Activated naive CD8-positive, alpha-beta T cell (primary cell): ENCODE measurements at regions not wholly inside any gene's neighbourhood (a gene's known extent, or its start where the extent isn't known, plus 50 kb on each side); places are given as distances from the start of the nearest gene placed in this dataset.
"Not testable (repeated sequence)": the region's sequence is repeated elsewhere in the genome, so short reads cannot be mapped to it uniquely, and the experiment has no call there.

Source experiments
- H3K27ac Mint-ChIP-seq: one replicate; pipeline ENCODE4 v1.8.0; 2021; ENCODE audit warnings: mixed read lengths
- H3K27me3 Mint-ChIP-seq: one replicate; pipeline ENCODE4 v1.8.0; 2021; ENCODE audit warnings: mixed read lengths
- H3K36me3 Mint-ChIP-seq: one replicate; pipeline ENCODE4 v1.8.0; 2021; ENCODE audit warnings: mixed read lengths
- H3K4me1 Mint-ChIP-seq: one replicate; pipeline ENCODE4 v1.8.0; 2021; ENCODE audit warnings: low read depth, mixed read lengths
- H3K4me3 Mint-ChIP-seq: one replicate; pipeline ENCODE4 v1.8.0; 2021; ENCODE audit warnings: mild to moderate bottlenecking, mixed read lengths
- H3K9me3 Mint-ChIP-seq: one replicate; pipeline ENCODE4 v1.8.0; 2021; ENCODE audit warnings: low read depth, mixed read lengths

- not testable (repeated sequence) for H3K27ac Mint-ChIP-seq, H3K27me3 Mint-ChIP-seq, H3K9me3 Mint-ChIP-seq, H3K4me3 Mint-ChIP-seq, H3K4me1 Mint-ChIP-seq, H3K36me3 Mint-ChIP-seq
Measured at GRCh38 chr13:90278231-90278630, 1069.3 kb upstream of the MIR17HG start.

GRCh38 chr13:90281709-90282108 lies 1065.8 kb upstream of the MIR17HG start:
- H3K27me3 Mint-ChIP-seq, result no peaks in the 10 kb centered on the region

GRCh38 chr13:90287521-90287920 lies 1060.0 kb upstream of the MIR17HG start:
- H3K4me3 Mint-ChIP-seq, result no peak overlapping the region
- no peaks in the 10 kb centered on the region for H3K4me1 Mint-ChIP-seq
- H3K9me3 Mint-ChIP-seq, result peaks cover 4% of the 10 kb centered on the region
- no peaks in the 10 kb centered on the region for H3K27me3 Mint-ChIP-seq
- H3K27ac Mint-ChIP-seq, result no peak overlapping the region
- H3K36me3 Mint-ChIP-seq, result no peaks in the 10 kb centered on the region

More at GRCh38 chr13:90281709-90282108, 1065.8 kb upstream of the MIR17HG start:
- Mint-ChIP-seq H3K27ac (no peak overlapping the region), H3K9me3 (no peaks in the 10 kb centered on the region), H3K4me1 (no peaks in the 10 kb centered on the region), H3K36me3 (no peaks in the 10 kb centered on the region), H3K4me3 (no peak overlapping the region)

DNA sequence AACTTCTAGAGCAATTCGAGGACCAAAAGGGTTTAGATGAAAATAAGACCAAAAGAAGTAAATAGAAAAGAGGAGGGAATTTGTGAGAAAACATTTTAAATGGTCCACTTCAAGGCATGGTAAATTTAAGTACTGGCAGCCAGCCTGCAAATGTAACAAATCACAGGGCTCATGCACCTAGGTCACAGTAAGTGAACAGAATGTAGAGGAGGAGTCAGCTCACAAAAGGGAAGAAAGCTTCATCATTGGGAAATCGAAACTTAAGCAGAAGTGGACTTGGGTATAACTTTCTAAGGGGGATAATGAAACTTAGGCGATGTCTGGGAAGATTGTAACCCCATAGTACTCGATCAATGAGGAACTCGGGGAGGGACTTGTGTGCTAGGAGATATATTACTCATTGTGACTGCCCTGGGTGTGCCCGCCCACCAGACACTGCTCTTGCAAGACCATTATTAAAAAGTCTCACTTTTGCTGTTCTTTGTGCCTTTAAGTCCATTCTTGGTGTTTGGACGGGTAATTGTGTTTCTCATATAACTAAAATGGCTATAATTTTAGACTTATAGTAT lies 1053.6 kb upstream of the MIR17HG start:
- Mint-ChIP-seq H3K27me3 (no peaks in the 10 kb centered on the region), H3K4me3 (no peak overlapping the region)

DNA sequence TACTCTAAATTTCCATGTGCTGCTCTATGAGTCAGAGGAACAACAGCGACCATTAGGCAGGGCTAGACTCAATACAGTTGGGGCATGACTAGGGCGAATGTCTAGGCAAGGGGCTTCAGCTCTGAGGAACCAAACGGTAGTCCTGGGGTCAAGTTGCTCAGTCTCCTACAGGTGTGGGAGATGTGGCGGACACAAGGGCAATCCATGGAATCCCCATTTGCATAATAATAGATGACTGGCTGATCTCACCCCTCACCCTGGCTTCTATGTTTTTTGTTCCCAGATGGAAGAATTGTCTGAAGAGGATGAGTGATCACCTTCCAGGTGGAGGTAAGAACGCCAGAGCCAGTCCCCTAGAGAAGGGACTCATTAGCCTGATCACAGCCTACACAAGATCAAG lies 1048.2 kb upstream of the MIR17HG start:
- H3K9me3 Mint-ChIP-seq, result no peaks in the 10 kb centered on the region
- H3K4me3 Mint-ChIP-seq, result no peak overlapping the region
- H3K36me3 Mint-ChIP-seq, result no peaks in the 10 kb centered on the region
- no peaks in the 10 kb centered on the region for H3K27me3 Mint-ChIP-seq
- no peaks in the 10 kb centered on the region for H3K4me1 Mint-ChIP-seq
- H3K27ac Mint-ChIP-seq, result no peak overlapping the region

More for the DNA sequence above, 1053.6 kb upstream of the MIR17HG start:
- H3K27ac Mint-ChIP-seq, result no peak overlapping the region
- no peaks in the 10 kb centered on the region for H3K36me3 Mint-ChIP-seq
- no peaks in the 10 kb centered on the region for H3K4me1 Mint-ChIP-seq
- no peaks in the 10 kb centered on the region for H3K9me3 Mint-ChIP-seq

GRCh38 chr13:90300015-90300414 lies 1047.5 kb upstream of the MIR17HG start:
- H3K27ac Mint-ChIP-seq, result no peak overlapping the region
- no peaks in the 10 kb centered on the region for H3K9me3 Mint-ChIP-seq
- no peaks in the 10 kb centered on the region for H3K27me3 Mint-ChIP-seq
- H3K4me3 Mint-ChIP-seq, result no peak overlapping the region
- H3K4me1 Mint-ChIP-seq, result no peaks in the 10 kb centered on the region
- H3K36me3 Mint-ChIP-seq, result no peaks in the 10 kb centered on the region

- Mint-ChIP-seq H3K27me3 (no peaks in the 10 kb centered on the region), H3K36me3 (no peaks in the 10 kb centered on the region), H3K27ac (no peak overlapping the region), H3K9me3 (no peaks in the 10 kb centered on the region), H3K4me1 (no peaks in the 10 kb centered on the region), H3K4me3 (no peak overlapping the region)
Measured at GRCh38 chr13:90302107-90302506, 1045.4 kb upstream of the MIR17HG start.

- no peaks in the 10 kb centered on the region for H3K9me3 Mint-ChIP-seq
- H3K27ac Mint-ChIP-seq, result no peak overlapping the region
- no peaks in the 10 kb centered on the region for H3K4me1 Mint-ChIP-seq
- H3K4me3 Mint-ChIP-seq, result no peak overlapping the region
- no peaks in the 10 kb centered on the region for H3K27me3 Mint-ChIP-seq
- no peaks in the 10 kb centered on the region for H3K36me3 Mint-ChIP-seq
Measured at GRCh38 chr13:90305796-90306195, 1041.7 kb upstream of the MIR17HG start.

DNA sequence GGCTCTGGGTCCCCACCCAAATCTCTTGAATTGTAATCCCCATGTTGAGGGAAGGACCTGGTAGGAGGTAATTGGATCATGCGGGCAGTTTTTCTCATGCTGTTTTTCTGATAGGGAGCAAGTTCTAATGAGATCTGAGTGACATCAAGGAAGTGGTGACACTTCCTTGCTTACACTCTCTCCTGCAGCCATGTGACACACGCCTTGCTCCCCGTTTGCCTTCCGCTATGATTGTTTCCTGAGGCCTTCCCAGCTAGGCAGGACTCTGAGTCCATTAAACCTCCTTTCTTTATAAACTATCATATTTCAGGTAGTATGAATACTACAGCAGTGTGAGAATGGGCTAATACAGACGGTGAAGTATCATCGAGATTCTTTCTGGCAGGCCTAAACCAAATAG lies 1040.4 kb upstream of the MIR17HG start:
- no peaks in the 10 kb centered on the region for H3K27me3 Mint-ChIP-seq
- no peaks in the 10 kb centered on the region for H3K9me3 Mint-ChIP-seq
- no peak overlapping the region for H3K4me3 Mint-ChIP-seq
- no peak overlapping the region for H3K27ac Mint-ChIP-seq
- no peaks in the 10 kb centered on the region for H3K4me1 Mint-ChIP-seq
- H3K36me3 Mint-ChIP-seq, result no peaks in the 10 kb centered on the region

DNA sequence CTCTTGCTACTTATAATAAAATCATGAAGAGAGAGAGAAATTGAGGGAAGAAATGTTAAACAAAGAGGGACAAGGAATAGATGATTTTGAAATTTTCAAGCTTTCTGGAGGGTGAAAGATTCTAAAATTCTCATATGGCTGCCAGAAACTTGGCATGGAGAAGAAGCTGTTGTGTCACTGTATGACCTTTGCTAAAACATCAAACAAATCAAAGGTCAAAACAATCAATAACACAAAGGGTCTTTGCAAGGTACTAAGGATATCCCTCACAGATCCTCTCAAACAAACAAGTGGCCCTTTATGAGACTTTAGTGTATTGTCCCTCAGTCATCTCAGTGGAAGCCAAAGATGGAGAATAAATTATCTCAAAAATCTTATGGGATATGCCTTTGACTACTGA lies 1039.2 kb upstream of the MIR17HG start:
- H3K27ac Mint-ChIP-seq, result no peak overlapping the region
- no peak overlapping the region for H3K4me3 Mint-ChIP-seq
- no peaks in the 10 kb centered on the region for H3K9me3 Mint-ChIP-seq
- no peaks in the 10 kb centered on the region for H3K4me1 Mint-ChIP-seq
- no peaks in the 10 kb centered on the region for H3K36me3 Mint-ChIP-seq
- H3K27me3 Mint-ChIP-seq, result no peaks in the 10 kb centered on the region

DNA sequence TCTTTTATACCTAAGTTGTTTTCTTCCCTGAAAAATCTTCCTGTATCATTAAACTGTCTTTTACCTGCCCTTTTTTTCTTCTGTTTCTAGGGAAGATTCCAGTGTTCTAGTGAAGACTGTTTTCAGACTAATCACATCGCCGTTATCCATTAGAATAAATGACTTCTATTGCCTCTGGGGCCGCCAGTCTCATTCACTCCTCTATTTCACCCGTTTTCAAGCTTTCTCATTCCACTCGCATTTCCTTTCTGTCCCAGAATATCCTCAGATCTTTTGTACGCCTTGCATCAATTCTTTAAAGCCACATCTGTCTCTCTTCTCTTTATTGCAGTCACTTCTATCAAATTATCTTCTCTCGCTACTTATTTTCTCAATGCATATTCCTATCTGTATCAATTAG lies 1035.6 kb upstream of the MIR17HG start:
- Mint-ChIP-seq H3K27me3 (no peaks in the 10 kb centered on the region), H3K4me1 (no peaks in the 10 kb centered on the region)

DNA sequence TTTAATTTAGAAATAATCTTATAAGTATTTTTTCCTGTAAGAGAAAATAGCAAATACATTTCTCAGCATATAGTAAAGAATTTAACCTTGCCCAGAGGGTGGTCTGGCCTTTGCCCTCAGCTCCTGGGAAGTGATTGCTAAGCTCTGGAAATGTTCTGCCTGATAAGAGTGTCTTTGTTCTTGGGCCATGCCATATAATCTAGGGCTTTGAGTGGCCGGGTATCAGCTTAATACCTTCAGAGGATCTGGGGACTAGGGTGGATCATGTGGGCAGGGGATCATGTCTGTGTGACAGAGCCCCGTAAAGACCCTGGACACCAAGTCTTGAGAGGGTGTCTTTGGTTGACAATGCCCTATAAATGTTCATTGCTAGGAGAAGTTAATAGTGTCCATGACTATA lies 1032.4 kb upstream of the MIR17HG start:
- H3K4me1 Mint-ChIP-seq, result no peaks in the 10 kb centered on the region
- no peaks in the 10 kb centered on the region for H3K27me3 Mint-ChIP-seq
- H3K36me3 Mint-ChIP-seq, result no peaks in the 10 kb centered on the region
- no peak overlapping the region for H3K4me3 Mint-ChIP-seq
- H3K9me3 Mint-ChIP-seq, result peaks cover 10% of the 10 kb centered on the region
- no peak overlapping the region for H3K27ac Mint-ChIP-seq

More for the DNA sequence above, 1035.6 kb upstream of the MIR17HG start:
- Mint-ChIP-seq H3K4me3 (no peak overlapping the region), H3K36me3 (no peaks in the 10 kb centered on the region), H3K27ac (no peak overlapping the region), H3K9me3 (peaks cover 4% of the 10 kb centered on the region)

DNA sequence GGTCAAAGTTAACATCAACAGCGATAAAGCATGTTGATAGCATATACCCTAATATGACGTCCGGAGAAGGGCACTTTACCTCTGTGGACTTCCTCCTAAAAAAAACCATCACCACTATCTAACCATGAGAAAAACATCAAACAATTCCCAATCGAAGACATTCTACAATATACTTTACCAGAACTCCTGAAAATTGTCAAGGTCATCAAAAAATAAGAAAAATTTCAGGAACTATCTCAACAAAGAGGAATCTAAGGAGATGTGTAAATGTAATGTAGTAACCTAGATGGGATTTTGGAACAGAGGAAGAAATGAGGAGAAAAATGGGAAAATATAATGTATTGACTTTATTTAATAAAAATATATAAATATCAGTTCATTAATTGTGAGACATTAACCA lies 1026.8 kb upstream of the MIR17HG start:
- Mint-ChIP-seq H3K27ac (no peak overlapping the region), H3K4me3 (no peak overlapping the region), H3K9me3 (peaks cover 9% of the 10 kb centered on the region), H3K4me1 (no peaks in the 10 kb centered on the region), H3K27me3 (no peaks in the 10 kb centered on the region), H3K36me3 (no peaks in the 10 kb centered on the region)

GRCh38 chr13:90321281-90321931 lies 1026.1 kb upstream of the MIR17HG start:
- Mint-ChIP-seq H3K27ac (no peak overlapping the region), H3K36me3 (no peaks in the 10 kb centered on the region), H3K9me3 (peaks cover 9% of the 10 kb centered on the region)

GRCh38 chr13:90329641-90330040 lies 1017.8 kb upstream of the MIR17HG start:
- Mint-ChIP-seq H3K4me3 (no peak overlapping the region), H3K27me3 (no peaks in the 10 kb centered on the region), H3K27ac (no peak overlapping the region), H3K36me3 (no peaks in the 10 kb centered on the region), H3K4me1 (no peaks in the 10 kb centered on the region), H3K9me3 (no peaks in the 10 kb centered on the region)

More at GRCh38 chr13:90321281-90321931, 1026.1 kb upstream of the MIR17HG start:
- Mint-ChIP-seq H3K4me3 (no peak overlapping the region), H3K4me1 (no peaks in the 10 kb centered on the region), H3K27me3 (no peaks in the 10 kb centered on the region)

DNA sequence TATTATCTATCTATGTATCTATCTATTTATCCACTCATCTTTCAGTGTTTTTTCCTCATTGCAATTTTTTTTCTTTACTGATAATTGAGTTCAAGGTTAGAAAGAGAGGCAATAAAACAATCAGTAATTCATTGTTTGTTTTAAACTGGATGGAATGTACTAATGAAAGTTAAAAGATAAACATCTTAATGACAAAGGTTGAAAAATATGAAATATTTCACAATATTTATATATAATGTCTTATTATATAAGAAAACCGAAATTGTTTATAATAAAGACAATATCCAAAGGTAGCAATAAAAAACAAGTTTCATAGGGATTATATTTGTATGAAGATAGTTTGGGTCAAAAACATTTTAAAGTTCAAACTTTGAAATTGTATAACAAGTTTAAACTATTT lies 1015.5 kb upstream of the MIR17HG start:
- Mint-ChIP-seq H3K27ac (no peak overlapping the region), H3K4me1 (no peaks in the 10 kb centered on the region), H3K36me3 (no peaks in the 10 kb centered on the region), H3K9me3 (no peaks in the 10 kb centered on the region), H3K27me3 (no peaks in the 10 kb centered on the region), H3K4me3 (no peak overlapping the region)
